ENCODE measurements at regions not wholly inside any gene's neighbourhood (a gene's known extent, or its start where the extent isn't known, plus 50 kb on each side); places are given as distances from the start of the nearest gene placed in this dataset.

GRCh38 chr4:116880625-116881024 lies 204.8 kb downstream of the TRAM1L1 start:
- H3K27me3 ChIP-seq (ENCODE audit: insufficient read depth, poor library complexity, severe bottlenecking), result no peaks in the 10 kb centered on the region
- H3K27ac ChIP-seq (ENCODE audit: poor library complexity, severe bottlenecking), result no peak overlapping the region
- no peak for DNase-seq (ENCODE audit: low spot score)
- TF ChIP-seq CTCF (IDR thresholded peaks at IDR 0.05; ENCODE audit: poor library complexity, severe bottlenecking), result no peak
- H3K4me3 ChIP-seq (ENCODE audit: severe bottlenecking), result no peak overlapping the region
- ATAC-seq (ENCODE audit: low read depth), result no peak
- H3K36me3 ChIP-seq (ENCODE audit: low read depth), result no peaks in the 10 kb centered on the region
- H3K9me3 ChIP-seq (ENCODE audit: severe bottlenecking), result no peaks in the 10 kb centered on the region
- no peaks in the 10 kb centered on the region for H3K4me1 ChIP-seq (ENCODE audit: insufficient read depth, poor library complexity, severe bottlenecking)

GRCh38 chr4:116878280-116878679 lies 207.1 kb downstream of the TRAM1L1 start:
- no peaks in the 10 kb centered on the region for H3K4me1 ChIP-seq (ENCODE audit: insufficient read depth, poor library complexity, severe bottlenecking)
- no peaks in the 10 kb centered on the region for H3K27me3 ChIP-seq (ENCODE audit: insufficient read depth, poor library complexity, severe bottlenecking)
- DNase-seq (ENCODE audit: low spot score) (no peak), ATAC-seq (ENCODE audit: low read depth) (no peak)
- no peaks in the 10 kb centered on the region for H3K36me3 ChIP-seq (ENCODE audit: low read depth)
- no peak overlapping the region for H3K4me3 ChIP-seq (ENCODE audit: severe bottlenecking)
- H3K9me3 ChIP-seq (ENCODE audit: severe bottlenecking), result no peaks in the 10 kb centered on the region
- no peak for TF ChIP-seq CTCF (IDR thresholded peaks at IDR 0.05; ENCODE audit: poor library complexity, severe bottlenecking)
- no peak overlapping the region for H3K27ac ChIP-seq (ENCODE audit: poor library complexity, severe bottlenecking)

- H3K9me3 ChIP-seq (ENCODE audit: severe bottlenecking), result no peaks in the 10 kb centered on the region
- H3K27me3 ChIP-seq (ENCODE audit: insufficient read depth, poor library complexity, severe bottlenecking), result no peaks in the 10 kb centered on the region
Measured at GRCh38 chr4:116877069-116877468, 208.3 kb downstream of the TRAM1L1 start.

GRCh38 chr4:116872941-116873340 lies 212.4 kb downstream of the TRAM1L1 start:
- H3K27me3 ChIP-seq (ENCODE audit: insufficient read depth, poor library complexity, severe bottlenecking), result no peaks in the 10 kb centered on the region
- H3K36me3 ChIP-seq (ENCODE audit: low read depth), result no peaks in the 10 kb centered on the region
- H3K27ac ChIP-seq (ENCODE audit: poor library complexity, severe bottlenecking), result no peak overlapping the region
- DNase-seq (ENCODE audit: low spot score) (no peak), ATAC-seq (ENCODE audit: low read depth) (no peak)
- peaks cover 4% of the 10 kb centered on the region for H3K4me1 ChIP-seq (ENCODE audit: insufficient read depth, poor library complexity, severe bottlenecking)
- H3K4me3 ChIP-seq (ENCODE audit: severe bottlenecking), result no peak overlapping the region
- TF ChIP-seq CTCF (IDR thresholded peaks at IDR 0.05; ENCODE audit: poor library complexity, severe bottlenecking), result no peak
- H3K9me3 ChIP-seq (ENCODE audit: severe bottlenecking), result no peaks in the 10 kb centered on the region

More at GRCh38 chr4:116877069-116877468, 208.3 kb downstream of the TRAM1L1 start:
- Histone ChIP-seq H3K4me1 (ENCODE audit: insufficient read depth, poor library complexity, severe bottlenecking) (no peaks in the 10 kb centered on the region), H3K27ac (ENCODE audit: poor library complexity, severe bottlenecking) (no peak overlapping the region), H3K36me3 (ENCODE audit: low read depth) (no peaks in the 10 kb centered on the region), H3K4me3 (ENCODE audit: severe bottlenecking) (no peak overlapping the region)
- no peak for DNase-seq (ENCODE audit: low spot score)
- ATAC-seq (ENCODE audit: low read depth), result no peak
- no peak for TF ChIP-seq CTCF (IDR thresholded peaks at IDR 0.05; ENCODE audit: poor library complexity, severe bottlenecking)

GRCh38 chr4:116872308-116872707 lies 213.1 kb downstream of the TRAM1L1 start:
- Histone ChIP-seq H3K27me3 (ENCODE audit: insufficient read depth, poor library complexity, severe bottlenecking) (no peaks in the 10 kb centered on the region), H3K4me1 (ENCODE audit: insufficient read depth, poor library complexity, severe bottlenecking) (peaks cover 4% of the 10 kb centered on the region), H3K27ac (ENCODE audit: poor library complexity, severe bottlenecking) (no peak overlapping the region), H3K9me3 (ENCODE audit: severe bottlenecking) (no peaks in the 10 kb centered on the region), H3K4me3 (ENCODE audit: severe bottlenecking) (no peak overlapping the region), H3K36me3 (ENCODE audit: low read depth) (no peaks in the 10 kb centered on the region)
- TF ChIP-seq CTCF (IDR thresholded peaks at IDR 0.05; ENCODE audit: poor library complexity, severe bottlenecking), result no peak
- DNase-seq (ENCODE audit: low spot score) (no peak), ATAC-seq (ENCODE audit: low read depth) (no peak)
